Lower leg skin (tissue), 3 donors: ENCODE measurements at regions not wholly inside any gene's neighbourhood (a gene's known extent, or its start where the extent isn't known, plus 50 kb on each side); places are given as distances from the start of the nearest gene placed in this dataset.

Source experiments
- CTCF ChIP-seq, 3 donors: fragments of 450-650 bp; IDR thresholded peaks; one replicate each; pipeline ENCODE4 v1.5.1; 2016; ENCODE audit warnings: antibody characterized with exemption in 3 of 3, mild to moderate bottlenecking in 3 of 3, moderate library complexity in 2 of 3
- POLR2A ChIP-seq, 2 donors: fragments of 450-650 bp; IDR thresholded peaks; one replicate each; pipeline ENCODE4 v1.6.1; 2016 to 2017; ENCODE audit warnings: antibody characterized with exemption in 2 of 2, mild to moderate bottlenecking in 1 of 2, moderate library complexity in 1 of 2

DNA sequence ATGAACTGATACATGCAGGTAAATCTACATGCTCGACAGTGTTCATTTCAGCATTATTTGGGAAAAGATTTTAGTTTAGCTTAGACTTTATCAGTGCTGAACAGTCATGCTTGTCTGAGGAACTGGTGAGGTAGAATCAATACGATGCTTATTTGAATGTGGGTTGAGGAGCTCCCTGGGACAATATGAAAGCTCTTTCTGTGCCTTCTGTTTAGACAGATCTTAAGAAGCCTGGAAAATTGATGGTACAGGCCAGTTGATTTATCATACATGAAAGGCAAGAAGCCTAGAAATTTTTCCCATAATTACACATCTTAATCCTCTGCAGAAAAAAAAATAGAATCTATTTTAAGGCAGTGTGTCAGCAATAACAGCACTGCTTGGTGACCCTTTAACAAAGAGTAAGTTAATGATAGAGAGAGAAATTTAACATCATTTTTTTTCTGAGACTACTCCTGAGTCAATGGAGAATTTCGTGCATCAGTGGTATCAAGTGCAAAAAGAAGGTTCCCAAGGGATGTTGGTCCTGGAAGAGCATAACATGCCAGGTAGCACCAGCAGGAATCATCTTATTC lies 252.2 kb upstream of the CDH20 start:
- TF ChIP-seq POLR2A (IDR thresholded peaks at IDR 0.05), result no peak
- TF ChIP-seq CTCF (IDR thresholded peaks at IDR 0.05), result no peak
